ENCODE measurements at regions not wholly inside any gene's neighbourhood (a gene's known extent, or its start where the extent isn't known, plus 50 kb on each side); places are given as distances from the start of the nearest gene placed in this dataset.

DNA sequence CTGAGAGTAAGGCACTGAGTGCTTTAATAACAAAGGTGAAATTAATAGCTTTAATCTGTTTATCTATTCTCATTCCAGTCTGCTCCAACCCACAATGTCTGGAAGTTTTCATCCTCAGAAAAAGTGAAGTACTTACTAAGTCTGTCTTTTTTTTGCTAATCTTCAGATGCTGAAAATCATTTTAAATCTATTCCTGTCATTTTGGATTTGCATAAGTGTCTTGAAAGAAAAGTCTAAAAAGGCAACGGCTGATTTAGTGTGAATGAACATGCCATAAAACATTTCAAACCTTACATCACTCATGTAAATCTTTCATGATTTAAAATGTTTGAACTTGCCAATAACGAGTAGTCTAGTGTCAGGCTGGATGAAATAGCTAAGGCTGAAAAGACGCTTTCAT is 685.6 kb downstream of the RPS29 start:
- DNase-seq (ENCODE audit: low read depth): no peak
- in situ Hi-C loops (cut with HindIII; ENCODE audit: low sequenced_read_pairs): no loop called here
- H3K4me3 ChIP-seq (ENCODE audit: low read depth, low read length): no peak overlapping the region
- TF ChIP-seq, protein P1, sequence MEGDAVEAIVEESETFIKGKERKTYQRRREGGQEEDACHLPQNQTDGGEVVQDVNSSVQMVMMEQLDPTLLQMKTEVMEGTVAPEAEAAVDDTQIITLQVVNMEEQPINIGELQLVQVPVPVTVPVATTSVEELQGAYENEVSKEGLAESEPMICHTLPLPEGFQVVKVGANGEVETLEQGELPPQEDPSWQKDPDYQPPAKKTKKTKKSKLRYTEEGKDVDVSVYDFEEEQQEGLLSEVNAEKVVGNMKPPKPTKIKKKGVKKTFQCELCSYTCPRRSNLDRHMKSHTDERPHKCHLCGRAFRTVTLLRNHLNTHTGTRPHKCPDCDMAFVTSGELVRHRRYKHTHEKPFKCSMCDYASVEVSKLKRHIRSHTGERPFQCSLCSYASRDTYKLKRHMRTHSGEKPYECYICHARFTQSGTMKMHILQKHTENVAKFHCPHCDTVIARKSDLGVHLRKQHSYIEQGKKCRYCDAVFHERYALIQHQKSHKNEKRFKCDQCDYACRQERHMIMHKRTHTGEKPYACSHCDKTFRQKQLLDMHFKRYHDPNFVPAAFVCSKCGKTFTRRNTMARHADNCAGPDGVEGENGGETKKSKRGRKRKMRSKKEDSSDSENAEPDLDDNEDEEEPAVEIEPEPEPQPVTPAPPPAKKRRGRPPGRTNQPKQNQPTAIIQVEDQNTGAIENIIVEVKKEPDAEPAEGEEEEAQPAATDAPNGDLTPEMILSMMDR (IDR thresholded peaks at IDR 0.05; ENCODE audit: low read depth, low read length, missing control alignments): no peak

DNA sequence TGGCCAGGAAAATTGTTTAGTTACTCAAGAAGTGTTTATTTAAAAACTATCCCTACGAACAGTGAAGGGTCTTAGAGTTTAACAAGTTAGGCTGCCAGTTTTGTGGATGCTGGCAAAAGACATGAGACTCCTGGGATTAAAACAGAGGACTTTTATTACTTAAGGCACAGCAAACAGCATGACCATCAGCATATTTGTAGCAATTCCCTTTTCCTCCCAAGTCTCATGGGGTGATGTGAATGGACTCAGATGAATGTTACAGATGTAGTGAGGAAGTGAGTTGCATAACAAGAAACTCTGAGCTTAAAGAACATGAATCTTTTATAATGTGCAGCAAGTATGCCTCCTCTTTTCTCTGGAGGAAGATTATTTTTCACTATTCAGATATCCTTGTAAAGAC is 695.8 kb downstream of the RPS29 start:
- DNase-seq (ENCODE audit: low read depth): no peak
- no peak overlapping the region for H3K4me3 ChIP-seq (ENCODE audit: low read depth, low read length)
- TF ChIP-seq, protein P1 (IDR thresholded peaks at IDR 0.05; ENCODE audit: low read depth, low read length, missing control alignments): no peak
- in situ Hi-C loops (cut with HindIII; ENCODE audit: low sequenced_read_pairs): no loop called here

DNA sequence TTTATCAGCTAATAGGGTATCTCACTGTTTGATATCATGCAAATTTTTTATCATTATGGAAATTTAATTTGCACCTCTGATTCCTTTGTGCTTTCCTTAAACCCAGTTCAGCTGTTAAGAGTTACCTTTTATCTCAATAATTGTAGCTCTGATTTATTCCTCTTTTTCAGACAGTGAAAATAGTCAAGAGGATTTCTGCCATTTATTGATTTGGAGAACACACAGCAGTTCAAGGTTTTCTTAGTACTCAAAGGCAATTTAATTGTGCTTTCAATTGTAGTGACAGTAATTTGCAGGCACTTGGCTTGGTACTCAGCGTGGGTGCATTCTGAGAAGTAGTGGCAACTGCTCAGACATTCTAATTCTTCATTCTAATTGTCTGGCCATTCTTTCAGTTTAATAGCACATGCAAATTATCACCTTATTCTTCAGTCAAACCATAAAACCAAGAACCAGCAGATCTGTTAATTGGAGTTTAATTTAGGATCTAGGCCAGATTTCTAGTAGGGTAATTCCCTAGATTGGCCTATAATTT is 709.3 kb downstream of the RPS29 start:
- no peak overlapping the region for H3K4me3 ChIP-seq (ENCODE audit: low read depth, low read length)
- DNase-seq (ENCODE audit: low read depth): no peak
- TF ChIP-seq, protein P1 (IDR thresholded peaks at IDR 0.05; ENCODE audit: low read depth, low read length, missing control alignments): no peak
- in situ Hi-C loops (cut with HindIII; ENCODE audit: low sequenced_read_pairs): no loop called here

DNA sequence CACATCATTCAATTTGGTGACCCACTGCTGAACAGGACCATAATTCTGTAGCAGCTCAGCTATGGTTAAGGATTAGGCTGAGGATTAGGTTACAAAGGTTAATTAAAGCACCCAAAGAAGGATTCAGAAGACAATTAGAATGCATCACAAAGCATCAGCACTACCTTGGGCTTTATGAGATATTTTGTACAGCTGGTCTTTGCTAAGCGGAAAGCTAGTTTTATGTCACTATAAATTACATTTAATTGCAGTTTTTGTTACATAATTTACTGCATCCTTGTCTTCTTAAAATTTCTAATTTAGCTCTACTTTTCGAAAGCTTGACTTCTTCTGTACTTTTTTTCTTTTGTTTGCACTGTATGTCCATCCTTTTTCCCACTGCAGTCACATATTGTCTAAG is 711.5 kb downstream of the RPS29 start:
- H3K4me3 ChIP-seq (ENCODE audit: low read depth, low read length): no peak overlapping the region
- in situ Hi-C loops (cut with HindIII; ENCODE audit: low sequenced_read_pairs): no loop called here
- TF ChIP-seq, protein P1 (IDR thresholded peaks at IDR 0.05; ENCODE audit: low read depth, low read length, missing control alignments): no peak
- DNase-seq (ENCODE audit: low read depth): no peak

DNA sequence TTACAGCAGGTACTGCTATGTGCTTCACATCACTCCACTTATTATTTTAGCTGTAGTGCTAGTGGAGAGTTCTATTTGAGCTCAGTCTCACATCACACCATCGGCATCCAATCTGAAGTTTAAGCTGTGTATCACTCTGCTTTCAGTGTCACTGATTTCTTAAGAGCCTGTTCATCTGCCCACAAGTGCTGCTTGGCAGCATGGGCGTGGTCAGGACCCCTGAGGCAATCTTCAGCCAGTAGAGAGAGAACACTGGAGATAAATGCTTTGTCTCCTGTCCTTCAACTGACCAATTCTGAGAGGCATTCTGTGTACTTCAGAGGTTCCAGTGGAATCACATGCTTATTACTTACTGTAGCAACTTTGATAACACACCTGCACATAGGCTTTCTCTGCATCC is 728.8 kb downstream of the RPS29 start:
- TF ChIP-seq, protein P1 (IDR thresholded peaks at IDR 0.05; ENCODE audit: low read depth, low read length, missing control alignments): no peak
- in situ Hi-C loops (cut with HindIII; ENCODE audit: low sequenced_read_pairs): no loop called here

DNA sequence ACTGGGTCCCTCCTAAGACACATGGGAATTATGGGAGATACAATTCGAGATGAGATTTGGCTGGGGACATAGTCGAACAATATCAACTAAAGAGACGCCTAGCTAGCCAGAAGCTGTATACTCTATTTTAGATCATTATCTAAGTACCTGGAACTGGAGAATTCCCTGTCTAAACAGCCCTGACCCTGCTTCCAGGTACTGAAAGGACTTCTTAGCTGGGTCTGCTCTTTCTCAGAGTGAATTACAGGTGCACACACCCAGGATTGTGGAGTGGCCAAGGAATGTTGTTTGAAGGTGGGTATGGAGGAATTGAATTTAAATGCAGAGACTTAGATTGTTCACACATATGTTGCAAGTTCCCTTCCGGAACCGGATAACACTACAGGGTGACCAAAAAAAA is 733.0 kb downstream of the RPS29 start:
- in situ Hi-C loops (cut with HindIII; ENCODE audit: low sequenced_read_pairs): no loop called here
- TF ChIP-seq, protein P1 (IDR thresholded peaks at IDR 0.05; ENCODE audit: low read depth, low read length, missing control alignments): no peak
- no peak for DNase-seq (ENCODE audit: low read depth)
- H3K4me3 ChIP-seq (ENCODE audit: low read depth, low read length): no peak overlapping the region

More for the DNA sequence above, 728.8 kb downstream of the RPS29 start:
- no peak for DNase-seq (ENCODE audit: low read depth)
- H3K4me3 ChIP-seq (ENCODE audit: low read depth, low read length): no peak overlapping the region

Measured in astrocyte of the cerebellum (primary cell).